Muscle of leg (tissue), 3 donors: ENCODE measurements at regions not wholly inside any gene's neighbourhood (a gene's known extent, or its start where the extent isn't known, plus 50 kb on each side); places are given as distances from the start of the nearest gene placed in this dataset.

Experiments used
- DNase-seq: peaks from one replicate; pipeline ENCODE4 v3.0.0; 2013
- H3K27ac ChIP-seq: one replicate; pipeline ENCODE4 v1.5.1; 2013; ENCODE audit warnings: mild to moderate bottlenecking, low read length, control low read depth
- H3K27me3 ChIP-seq: one replicate; pipeline ENCODE4 v1.6.1; 2013; ENCODE audit warnings: low read length; ENCODE audit not compliant: control insufficient read depth, insufficient read depth
- H3K36me3 ChIP-seq: one replicate; pipeline ENCODE4 v1.6.1; 2013; ENCODE audit warnings: low read length; ENCODE audit not compliant: control insufficient read depth, insufficient read depth
- H3K4me1 ChIP-seq: one replicate; pipeline ENCODE4 v1.6.1; 2013; ENCODE audit warnings: low read length; ENCODE audit not compliant: control insufficient read depth, insufficient read depth
- H3K4me3 ChIP-seq: one replicate; pipeline ENCODE4 v1.5.1; 2013; ENCODE audit warnings: low read length, control low read depth
- H3K9me3 ChIP-seq: replicated peaks from 2 replicates; pipeline ENCODE4 v1.6.1; 2013; ENCODE audit warnings: low read depth, low read length; ENCODE audit not compliant: control insufficient read depth
- WGBS: methylation state at CpG from one replicate; pipeline ENCODE4 v1.1.5; 2013; ENCODE audit warnings: missing lambda C conversion rate; ENCODE audit not compliant: insufficient coverage; 5-methylcytosine and 5-hydroxymethylcytosine counted together

GRCh38 chr1:104945406-104945805 is 1195.7 kb downstream of the AMY1C start:
- WGBS: 13% methylated on average over 1 of the region's 2 CpGs
- Histone ChIP-seq H3K36me3 (no peaks in the 10 kb centered on the region), H3K27ac (no peak overlapping the region), H3K27me3 (no peaks in the 10 kb centered on the region), H3K9me3 (peaks cover 3% of the 10 kb centered on the region), H3K4me3 (no peak overlapping the region), H3K4me1 (no peaks in the 10 kb centered on the region)
- no peak for DNase-seq

GRCh38 chr1:104946558-104947210 is 1197.0 kb downstream of the AMY1C start:
- no peak overlapping the region for H3K27ac ChIP-seq
- DNase-seq: no peak
- WGBS: 100% methylated on average over 1 of the region's 4 CpGs

GRCh38 chr1:104953555-104953954 is 1203.9 kb downstream of the AMY1C start:
- DNase-seq: no peak
- Histone ChIP-seq H3K36me3 (no peaks in the 10 kb centered on the region), H3K27me3 (no peaks in the 10 kb centered on the region), H3K4me3 (no peak overlapping the region), H3K27ac (no peak overlapping the region), H3K4me1 (no peaks in the 10 kb centered on the region), H3K9me3 (no peaks in the 10 kb centered on the region)
- no CpG with 5 or more reads among the region's 3 CpGs for WGBS

More at GRCh38 chr1:104946558-104947210, 1197.0 kb downstream of the AMY1C start:
- no peaks in the 10 kb centered on the region for H3K4me1 ChIP-seq
- H3K27me3 ChIP-seq: no peaks in the 10 kb centered on the region
- H3K36me3 ChIP-seq: no peaks in the 10 kb centered on the region
- peaks cover 3% of the 10 kb centered on the region for H3K9me3 ChIP-seq
- no peak overlapping the region for H3K4me3 ChIP-seq

GRCh38 chr1:104973516-104973915 is 1223.8 kb downstream of the AMY1C start:
- WGBS: 80% methylated on average over 1 of the region's 2 CpGs
- no peaks in the 10 kb centered on the region for H3K36me3 ChIP-seq
- H3K4me1 ChIP-seq: no peaks in the 10 kb centered on the region
- no peak overlapping the region for H3K27ac ChIP-seq
- no peaks in the 10 kb centered on the region for H3K9me3 ChIP-seq
- H3K27me3 ChIP-seq: no peaks in the 10 kb centered on the region
- no peak for DNase-seq
- no peak overlapping the region for H3K4me3 ChIP-seq

GRCh38 chr1:104979651-104980050 is 1230.0 kb downstream of the AMY1C start:
- Histone ChIP-seq H3K27ac (no peak overlapping the region), H3K4me3 (no peak overlapping the region), H3K4me1 (no peaks in the 10 kb centered on the region), H3K27me3 (no peaks in the 10 kb centered on the region), H3K36me3 (no peaks in the 10 kb centered on the region), H3K9me3 (no peaks in the 10 kb centered on the region)
- DNase-seq: no peak
- WGBS: no CpG with 5 or more reads among the region's 1 CpG

GRCh38 chr1:104987210-104987609 is 1237.5 kb downstream of the AMY1C start:
- Histone ChIP-seq H3K27ac (no peak overlapping the region), H3K4me1 (no peaks in the 10 kb centered on the region), H3K27me3 (no peaks in the 10 kb centered on the region), H3K4me3 (no peak overlapping the region), H3K9me3 (no peaks in the 10 kb centered on the region), H3K36me3 (no peaks in the 10 kb centered on the region)
- no CpG with 5 or more reads among the region's 1 CpG for WGBS
- no peak for DNase-seq

- Histone ChIP-seq H3K9me3 (no peaks in the 10 kb centered on the region), H3K36me3 (no peaks in the 10 kb centered on the region), H3K27me3 (no peaks in the 10 kb centered on the region), H3K27ac (no peak overlapping the region), H3K4me1 (no peaks in the 10 kb centered on the region), H3K4me3 (no peak overlapping the region)
- no CpG with 5 or more reads among the region's 3 CpGs for WGBS
- no peak for DNase-seq
Measured at GRCh38 chr1:104989012-104989411, 1239.3 kb downstream of the AMY1C start.

GRCh38 chr1:104991702-104992101 is 1242.0 kb downstream of the AMY1C start:
- Histone ChIP-seq H3K27me3 (no peaks in the 10 kb centered on the region), H3K36me3 (no peaks in the 10 kb centered on the region), H3K4me3 (no peak overlapping the region), H3K27ac (no peak overlapping the region), H3K4me1 (no peaks in the 10 kb centered on the region), H3K9me3 (no peaks in the 10 kb centered on the region)
- DNase-seq: no peak
- 43% methylated on average over 1 of the region's 3 CpGs for WGBS

- no peaks in the 10 kb centered on the region for H3K36me3 ChIP-seq
- no peak overlapping the region for H3K27ac ChIP-seq
- H3K27me3 ChIP-seq: no peaks in the 10 kb centered on the region
- H3K9me3 ChIP-seq: peaks cover 8% of the 10 kb centered on the region
- no peaks in the 10 kb centered on the region for H3K4me1 ChIP-seq
- no CpG with 5 or more reads among the region's 3 CpGs for WGBS
- no peak overlapping the region for H3K4me3 ChIP-seq
- no peak for DNase-seq
Measured at GRCh38 chr1:105000793-105001192, 1251.1 kb downstream of the AMY1C start.

GRCh38 chr1:105004515-105004914 is 1254.8 kb downstream of the AMY1C start:
- H3K27me3 ChIP-seq: no peaks in the 10 kb centered on the region
- H3K4me3 ChIP-seq: no peak overlapping the region
- no peaks in the 10 kb centered on the region for H3K4me1 ChIP-seq
- DNase-seq: no peak
- 100% methylated on average over 1 of the region's 1 CpG for WGBS
- no peak overlapping the region for H3K27ac ChIP-seq
- no peaks in the 10 kb centered on the region for H3K36me3 ChIP-seq
- H3K9me3 ChIP-seq: peaks cover 9% of the 10 kb centered on the region
